ENCODE measurements at regions not wholly inside any gene's neighbourhood (a gene's known extent, or its start where the extent isn't known, plus 50 kb on each side); places are given as distances from the start of the nearest gene placed in this dataset.

GRCh38 chr11:80163011-80163410 lies 722.2 kb upstream of the TENM4 start:
- no peak overlapping the region for H3K4me3 ChIP-seq (ENCODE audit: low read depth, low read length)
- TF ChIP-seq, protein P1, sequence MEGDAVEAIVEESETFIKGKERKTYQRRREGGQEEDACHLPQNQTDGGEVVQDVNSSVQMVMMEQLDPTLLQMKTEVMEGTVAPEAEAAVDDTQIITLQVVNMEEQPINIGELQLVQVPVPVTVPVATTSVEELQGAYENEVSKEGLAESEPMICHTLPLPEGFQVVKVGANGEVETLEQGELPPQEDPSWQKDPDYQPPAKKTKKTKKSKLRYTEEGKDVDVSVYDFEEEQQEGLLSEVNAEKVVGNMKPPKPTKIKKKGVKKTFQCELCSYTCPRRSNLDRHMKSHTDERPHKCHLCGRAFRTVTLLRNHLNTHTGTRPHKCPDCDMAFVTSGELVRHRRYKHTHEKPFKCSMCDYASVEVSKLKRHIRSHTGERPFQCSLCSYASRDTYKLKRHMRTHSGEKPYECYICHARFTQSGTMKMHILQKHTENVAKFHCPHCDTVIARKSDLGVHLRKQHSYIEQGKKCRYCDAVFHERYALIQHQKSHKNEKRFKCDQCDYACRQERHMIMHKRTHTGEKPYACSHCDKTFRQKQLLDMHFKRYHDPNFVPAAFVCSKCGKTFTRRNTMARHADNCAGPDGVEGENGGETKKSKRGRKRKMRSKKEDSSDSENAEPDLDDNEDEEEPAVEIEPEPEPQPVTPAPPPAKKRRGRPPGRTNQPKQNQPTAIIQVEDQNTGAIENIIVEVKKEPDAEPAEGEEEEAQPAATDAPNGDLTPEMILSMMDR (IDR thresholded peaks at IDR 0.05; ENCODE audit: low read depth, low read length), result no peak
- in situ Hi-C loops (cut with HindIII; ENCODE audit: low sequenced_read_pairs), result no loop called here
- peak; percentile 69 for DNase-seq (ENCODE audit: low read depth, low spot score)

GRCh38 chr11:80162387-80162786 lies 721.6 kb upstream of the TENM4 start:
- no peak overlapping the region for H3K4me3 ChIP-seq (ENCODE audit: low read depth, low read length)
- TF ChIP-seq, protein P1 (IDR thresholded peaks at IDR 0.05; ENCODE audit: low read depth, low read length), result no peak
- in situ Hi-C loops (cut with HindIII; ENCODE audit: low sequenced_read_pairs), result no loop called here
- no peak for DNase-seq (ENCODE audit: low read depth, low spot score)

GRCh38 chr11:80157447-80157846 lies 716.6 kb upstream of the TENM4 start:
- H3K4me3 ChIP-seq (ENCODE audit: low read depth, low read length), result no peak overlapping the region
- no peak for DNase-seq (ENCODE audit: low read depth, low spot score)
- in situ Hi-C loops (cut with HindIII; ENCODE audit: low sequenced_read_pairs), result no loop called here
- TF ChIP-seq, protein P1 (IDR thresholded peaks at IDR 0.05; ENCODE audit: low read depth, low read length), result no peak

GRCh38 chr11:80156062-80156461 lies 715.2 kb upstream of the TENM4 start:
- TF ChIP-seq, protein P1 (IDR thresholded peaks at IDR 0.05; ENCODE audit: low read depth, low read length), result no peak
- in situ Hi-C loops (cut with HindIII; ENCODE audit: low sequenced_read_pairs), result no loop called here
- DNase-seq (ENCODE audit: low read depth, low spot score), result no peak
- H3K4me3 ChIP-seq (ENCODE audit: low read depth, low read length), result no peak overlapping the region

- in situ Hi-C loops (cut with HindIII; ENCODE audit: low sequenced_read_pairs), result no loop called here
- TF ChIP-seq, protein P1 (IDR thresholded peaks at IDR 0.05; ENCODE audit: low read depth, low read length), result peak; percentile 58
- no peak overlapping the region for H3K4me3 ChIP-seq (ENCODE audit: low read depth, low read length)
- peak; percentile 31 for DNase-seq (ENCODE audit: low read depth, low spot score)
These were observed 714.7 kb upstream of the TENM4 start for GRCh38 chr11:80155412-80156017.

DNA sequence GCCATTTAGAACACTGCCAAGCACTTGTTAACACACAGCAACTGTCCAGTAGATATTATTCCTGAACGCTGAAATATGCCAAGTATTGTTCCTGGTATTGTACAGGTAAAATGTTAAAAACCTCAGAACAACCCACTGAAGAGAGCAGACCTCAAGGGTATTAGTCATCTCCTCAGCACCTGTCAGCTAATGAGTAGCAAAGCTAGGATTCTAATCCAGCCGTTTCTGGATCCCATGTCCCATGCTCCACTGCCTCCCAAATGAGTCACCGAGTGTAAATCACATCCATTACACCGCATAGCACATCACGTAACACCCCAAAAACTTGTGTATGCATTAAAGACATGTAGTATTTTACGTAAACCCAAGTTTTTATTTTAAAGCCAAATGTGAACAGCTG lies 705.4 kb upstream of the TENM4 start:
- in situ Hi-C loops (cut with HindIII; ENCODE audit: low sequenced_read_pairs), result no loop called here

More for the DNA sequence above, 705.4 kb upstream of the TENM4 start:
- DNase-seq (ENCODE audit: low read depth, low spot score), result no peak
- H3K4me3 ChIP-seq (ENCODE audit: low read depth, low read length), result no peak overlapping the region
- TF ChIP-seq, protein P1 (IDR thresholded peaks at IDR 0.05; ENCODE audit: low read depth, low read length), result no peak
